ENCODE measurements at regions not wholly inside any gene's neighbourhood (a gene's known extent, or its start where the extent isn't known, plus 50 kb on each side); places are given as distances from the start of the nearest gene placed in this dataset.

DNA sequence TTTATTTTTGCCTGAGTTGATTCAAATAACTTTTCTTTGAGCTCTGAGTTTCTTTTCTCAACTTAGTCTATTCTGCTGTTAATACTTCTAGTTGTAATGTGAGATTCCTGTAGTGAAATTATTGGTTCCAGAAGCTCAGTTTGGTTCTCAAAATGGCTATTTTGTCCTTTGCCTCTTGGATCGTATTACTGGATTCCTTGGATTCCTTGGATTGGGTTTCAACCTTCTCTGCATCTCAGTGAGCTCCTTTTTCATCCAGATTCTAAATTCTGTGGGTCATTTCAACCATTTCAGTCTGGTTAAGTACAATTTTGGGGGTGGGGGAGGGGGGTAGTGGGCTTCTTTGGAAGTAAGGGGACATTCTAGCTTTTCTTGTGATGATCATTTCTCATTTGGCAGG is 341.1 kb upstream of the CNTN5 start:
- TF ChIP-seq, protein P1, sequence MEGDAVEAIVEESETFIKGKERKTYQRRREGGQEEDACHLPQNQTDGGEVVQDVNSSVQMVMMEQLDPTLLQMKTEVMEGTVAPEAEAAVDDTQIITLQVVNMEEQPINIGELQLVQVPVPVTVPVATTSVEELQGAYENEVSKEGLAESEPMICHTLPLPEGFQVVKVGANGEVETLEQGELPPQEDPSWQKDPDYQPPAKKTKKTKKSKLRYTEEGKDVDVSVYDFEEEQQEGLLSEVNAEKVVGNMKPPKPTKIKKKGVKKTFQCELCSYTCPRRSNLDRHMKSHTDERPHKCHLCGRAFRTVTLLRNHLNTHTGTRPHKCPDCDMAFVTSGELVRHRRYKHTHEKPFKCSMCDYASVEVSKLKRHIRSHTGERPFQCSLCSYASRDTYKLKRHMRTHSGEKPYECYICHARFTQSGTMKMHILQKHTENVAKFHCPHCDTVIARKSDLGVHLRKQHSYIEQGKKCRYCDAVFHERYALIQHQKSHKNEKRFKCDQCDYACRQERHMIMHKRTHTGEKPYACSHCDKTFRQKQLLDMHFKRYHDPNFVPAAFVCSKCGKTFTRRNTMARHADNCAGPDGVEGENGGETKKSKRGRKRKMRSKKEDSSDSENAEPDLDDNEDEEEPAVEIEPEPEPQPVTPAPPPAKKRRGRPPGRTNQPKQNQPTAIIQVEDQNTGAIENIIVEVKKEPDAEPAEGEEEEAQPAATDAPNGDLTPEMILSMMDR (IDR thresholded peaks at IDR 0.05) = no peak
- no peak for TF ChIP-seq POLR2A (IDR thresholded peaks at IDR 0.05)
- no peak for TF ChIP-seq POLR2AphosphoS5 (IDR thresholded peaks at IDR 0.05)

Data from breast epithelium (tissue), 3 donors.